ENCODE measurements at regions not wholly inside any gene's neighbourhood (a gene's known extent, or its start where the extent isn't known, plus 50 kb on each side); places are given as distances from the start of the nearest gene placed in this dataset.

DNA sequence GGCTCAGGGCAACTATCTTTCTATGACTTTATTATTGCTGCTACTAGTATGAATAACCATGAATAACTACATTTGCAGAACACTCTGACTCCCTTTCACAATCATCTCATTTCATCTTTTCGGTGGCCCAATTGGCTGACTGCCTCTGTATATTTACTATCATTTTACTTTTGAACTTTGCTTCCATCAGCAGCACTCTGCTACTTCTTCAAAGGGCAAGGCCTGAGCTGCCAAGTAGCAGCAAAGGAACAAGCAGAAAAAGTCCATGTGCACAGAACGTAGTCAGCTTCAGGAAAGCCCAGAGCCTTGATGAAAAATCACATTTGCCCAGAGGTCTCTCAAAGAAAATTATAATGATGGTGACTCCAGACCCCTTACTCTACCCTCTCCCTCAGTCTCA lies 214.5 kb upstream of the PUM3 start:
- Mint-ChIP-seq H3K4me1 (peaks cover 27% of the 10 kb centered on the region), H3K36me3 (peaks cover 5% of the 10 kb centered on the region; the same call in 1 of the 2 replicates), H3K9me3 (peaks cover 13% of the 10 kb centered on the region), H3K27me3 (ENCODE audit: low read depth) (no peaks in the 10 kb centered on the region), H3K4me3 (no peak overlapping the region), H3K27ac (0 out of 2 replicates have a peak overlapping the region, but pooled peaks have one; percentile 20)
- ATAC-seq = no peak
- ChIA-PET CTCF (no interaction called here), POLR2A (no interaction called here)
- DNase-seq (ENCODE audit: low spot score) = no peak
- TF ChIP-seq, protein P1, sequence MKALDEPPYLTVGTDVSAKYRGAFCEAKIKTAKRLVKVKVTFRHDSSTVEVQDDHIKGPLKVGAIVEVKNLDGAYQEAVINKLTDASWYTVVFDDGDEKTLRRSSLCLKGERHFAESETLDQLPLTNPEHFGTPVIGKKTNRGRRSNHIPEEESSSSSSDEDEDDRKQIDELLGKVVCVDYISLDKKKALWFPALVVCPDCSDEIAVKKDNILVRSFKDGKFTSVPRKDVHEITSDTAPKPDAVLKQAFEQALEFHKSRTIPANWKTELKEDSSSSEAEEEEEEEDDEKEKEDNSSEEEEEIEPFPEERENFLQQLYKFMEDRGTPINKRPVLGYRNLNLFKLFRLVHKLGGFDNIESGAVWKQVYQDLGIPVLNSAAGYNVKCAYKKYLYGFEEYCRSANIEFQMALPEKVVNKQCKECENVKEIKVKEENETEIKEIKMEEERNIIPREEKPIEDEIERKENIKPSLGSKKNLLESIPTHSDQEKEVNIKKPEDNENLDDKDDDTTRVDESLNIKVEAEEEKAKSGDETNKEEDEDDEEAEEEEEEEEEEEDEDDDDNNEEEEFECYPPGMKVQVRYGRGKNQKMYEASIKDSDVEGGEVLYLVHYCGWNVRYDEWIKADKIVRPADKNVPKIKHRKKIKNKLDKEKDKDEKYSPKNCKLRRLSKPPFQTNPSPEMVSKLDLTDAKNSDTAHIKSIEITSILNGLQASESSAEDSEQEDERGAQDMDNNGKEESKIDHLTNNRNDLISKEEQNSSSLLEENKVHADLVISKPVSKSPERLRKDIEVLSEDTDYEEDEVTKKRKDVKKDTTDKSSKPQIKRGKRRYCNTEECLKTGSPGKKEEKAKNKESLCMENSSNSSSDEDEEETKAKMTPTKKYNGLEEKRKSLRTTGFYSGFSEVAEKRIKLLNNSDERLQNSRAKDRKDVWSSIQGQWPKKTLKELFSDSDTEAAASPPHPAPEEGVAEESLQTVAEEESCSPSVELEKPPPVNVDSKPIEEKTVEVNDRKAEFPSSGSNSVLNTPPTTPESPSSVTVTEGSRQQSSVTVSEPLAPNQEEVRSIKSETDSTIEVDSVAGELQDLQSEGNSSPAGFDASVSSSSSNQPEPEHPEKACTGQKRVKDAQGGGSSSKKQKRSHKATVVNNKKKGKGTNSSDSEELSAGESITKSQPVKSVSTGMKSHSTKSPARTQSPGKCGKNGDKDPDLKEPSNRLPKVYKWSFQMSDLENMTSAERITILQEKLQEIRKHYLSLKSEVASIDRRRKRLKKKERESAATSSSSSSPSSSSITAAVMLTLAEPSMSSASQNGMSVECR (CRISPR knock-in tag; IDR thresholded peaks at IDR 0.05; ENCODE audit: borderline replicate concordance) = no peak
- TF ChIP-seq, protein P2, sequence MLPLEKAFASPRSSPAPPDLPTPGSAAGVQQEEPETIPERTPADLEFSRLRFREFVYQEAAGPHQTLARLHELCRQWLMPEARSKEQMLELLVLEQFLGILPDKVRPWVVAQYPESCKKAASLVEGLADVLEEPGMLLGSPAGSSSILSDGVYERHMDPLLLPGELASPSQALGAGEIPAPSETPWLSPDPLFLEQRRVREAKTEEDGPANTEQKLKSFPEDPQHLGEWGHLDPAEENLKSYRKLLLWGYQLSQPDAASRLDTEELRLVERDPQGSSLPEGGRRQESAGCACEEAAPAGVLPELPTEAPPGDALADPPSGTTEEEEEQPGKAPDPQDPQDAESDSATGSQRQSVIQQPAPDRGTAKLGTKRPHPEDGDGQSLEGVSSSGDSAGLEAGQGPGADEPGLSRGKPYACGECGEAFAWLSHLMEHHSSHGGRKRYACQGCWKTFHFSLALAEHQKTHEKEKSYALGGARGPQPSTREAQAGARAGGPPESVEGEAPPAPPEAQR (CRISPR knock-in tag; IDR thresholded peaks at IDR 0.05) = no peak
- TF ChIP-seq ETV6 (CRISPR knock-in tag; IDR thresholded peaks at IDR 0.05) = no peak
- TF ChIP-seq EMX1 (CRISPR knock-in tag; IDR thresholded peaks at IDR 0.05) = no peak
- TF ChIP-seq, protein P3, sequence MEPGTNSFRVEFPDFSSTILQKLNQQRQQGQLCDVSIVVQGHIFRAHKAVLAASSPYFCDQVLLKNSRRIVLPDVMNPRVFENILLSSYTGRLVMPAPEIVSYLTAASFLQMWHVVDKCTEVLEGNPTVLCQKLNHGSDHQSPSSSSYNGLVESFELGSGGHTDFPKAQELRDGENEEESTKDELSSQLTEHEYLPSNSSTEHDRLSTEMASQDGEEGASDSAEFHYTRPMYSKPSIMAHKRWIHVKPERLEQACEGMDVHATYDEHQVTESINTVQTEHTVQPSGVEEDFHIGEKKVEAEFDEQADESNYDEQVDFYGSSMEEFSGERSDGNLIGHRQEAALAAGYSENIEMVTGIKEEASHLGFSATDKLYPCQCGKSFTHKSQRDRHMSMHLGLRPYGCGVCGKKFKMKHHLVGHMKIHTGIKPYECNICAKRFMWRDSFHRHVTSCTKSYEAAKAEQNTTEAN (CRISPR knock-in tag; IDR thresholded peaks at IDR 0.05) = no peak
- TF ChIP-seq, protein P4, sequence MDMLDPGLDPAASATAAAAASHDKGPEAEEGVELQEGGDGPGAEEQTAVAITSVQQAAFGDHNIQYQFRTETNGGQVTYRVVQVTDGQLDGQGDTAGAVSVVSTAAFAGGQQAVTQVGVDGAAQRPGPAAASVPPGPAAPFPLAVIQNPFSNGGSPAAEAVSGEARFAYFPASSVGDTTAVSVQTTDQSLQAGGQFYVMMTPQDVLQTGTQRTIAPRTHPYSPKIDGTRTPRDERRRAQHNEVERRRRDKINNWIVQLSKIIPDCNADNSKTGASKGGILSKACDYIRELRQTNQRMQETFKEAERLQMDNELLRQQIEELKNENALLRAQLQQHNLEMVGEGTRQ (CRISPR knock-in tag; IDR thresholded peaks at IDR 0.05) = no peak
- TF ChIP-seq JAZF1 (CRISPR knock-in tag; IDR thresholded peaks at IDR 0.05) = no peak
- TF ChIP-seq ZNF512 (CRISPR knock-in tag; IDR thresholded peaks at IDR 0.05; ENCODE audit: borderline replicate concordance) = no peak
- TF ChIP-seq ATF6 (CRISPR knock-in tag; IDR thresholded peaks at IDR 0.05) = no peak
- no peak for TF ChIP-seq ZNF232 (CRISPR knock-in tag; IDR thresholded peaks at IDR 0.05)
- TF ChIP-seq, protein P5, sequence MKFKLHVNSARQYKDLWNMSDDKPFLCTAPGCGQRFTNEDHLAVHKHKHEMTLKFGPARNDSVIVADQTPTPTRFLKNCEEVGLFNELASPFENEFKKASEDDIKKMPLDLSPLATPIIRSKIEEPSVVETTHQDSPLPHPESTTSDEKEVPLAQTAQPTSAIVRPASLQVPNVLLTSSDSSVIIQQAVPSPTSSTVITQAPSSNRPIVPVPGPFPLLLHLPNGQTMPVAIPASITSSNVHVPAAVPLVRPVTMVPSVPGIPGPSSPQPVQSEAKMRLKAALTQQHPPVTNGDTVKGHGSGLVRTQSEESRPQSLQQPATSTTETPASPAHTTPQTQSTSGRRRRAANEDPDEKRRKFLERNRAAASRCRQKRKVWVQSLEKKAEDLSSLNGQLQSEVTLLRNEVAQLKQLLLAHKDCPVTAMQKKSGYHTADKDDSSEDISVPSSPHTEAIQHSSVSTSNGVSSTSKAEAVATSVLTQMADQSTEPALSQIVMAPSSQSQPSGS (CRISPR knock-in tag; IDR thresholded peaks at IDR 0.05; ENCODE audit: borderline replicate concordance, low read depth) = no peak

Measured in WTC11 (cell line).